Smooth muscle cell (in vitro differentiated cells): ENCODE measurements at regions not wholly inside any gene's neighbourhood (a gene's known extent, or its start where the extent isn't known, plus 50 kb on each side); places are given as distances from the start of the nearest gene placed in this dataset.

Experiments used
- DNase-seq: peaks from one replicate; lab custom pipeline; 2025; ENCODE audit not compliant: unreplicated experiment; lab: John Stamatoyannopoulos, UW
- H2AFZ ChIP-seq: fragments of 200-600 bp; sonication (generic); 2 replicates; pipeline ENCODE4 v1.6.0; 2016; ENCODE audit warnings: antibody characterized with exemption, low read depth, mild to moderate bottlenecking
- H3F3A ChIP-seq: fragments of 200-600 bp; sonication (generic); 2 replicates; pipeline ENCODE4 v1.6.0; 2017; ENCODE audit warnings: antibody characterized with exemption, low read depth
- H3K27ac ChIP-seq: fragments of 200-600 bp; sonication (generic); 2 replicates; pipeline ENCODE4 v1.5.1; 2016; ENCODE audit warnings: low read depth, mild to moderate bottlenecking
- H3K27me3 ChIP-seq: fragments of 200-600 bp; sonication (generic); 2 replicates; pipeline ENCODE4 v1.6.1; 2016; ENCODE audit warnings: low read depth, mild to moderate bottlenecking
- H3K36me3 ChIP-seq: fragments of 200-600 bp; sonication (generic); 2 replicates; pipeline ENCODE4 v1.5.1; 2016; ENCODE audit warnings: low read depth
- H3K4me1 ChIP-seq: fragments of 200-600 bp; sonication (generic); 2 replicates; pipeline ENCODE4 v1.5.1; 2016; ENCODE audit warnings: low read depth
- H3K4me2 ChIP-seq: fragments of 200-600 bp; sonication (generic); 2 replicates; pipeline ENCODE4 v1.6.0; 2016; ENCODE audit warnings: mild to moderate bottlenecking
- H3K4me3 ChIP-seq: fragments of 200-600 bp; sonication (generic); 2 replicates; pipeline ENCODE4 v1.5.1; 2016; ENCODE audit warnings: mild to moderate bottlenecking
- H3K79me2 ChIP-seq: fragments of 200-600 bp; sonication (generic); 2 replicates; pipeline ENCODE4 v1.6.0; 2016; ENCODE audit warnings: low read depth, mild to moderate bottlenecking
- H3K9ac ChIP-seq: fragments of 200-600 bp; sonication (generic); 2 replicates; pipeline ENCODE4 v1.6.0; 2016; ENCODE audit warnings: low read depth
- H3K9me3 ChIP-seq: fragments of 200-600 bp; sonication (generic); replicated peaks from 2 replicates; pipeline ENCODE4 v1.5.1; 2016; ENCODE audit warnings: low read depth
- H4K20me1 ChIP-seq: fragments of 200-600 bp; sonication (generic); 2 replicates; pipeline ENCODE4 v1.6.0; 2016; ENCODE audit warnings: low read depth
- WGBS: methylation state at CpG from one replicate; pipeline ENCODE4 v1.1.7; 2016; ENCODE audit warnings: low lambda C conversion rate; 5-methylcytosine and 5-hydroxymethylcytosine counted together
- TF ChIP-seq, protein P1 (sequence below): fragments of 200-600 bp; sonication (generic); IDR thresholded peaks from 2 replicates; pipeline ENCODE4 v1.5.1; 2017; ENCODE audit warnings: borderline replicate concordance, mild to moderate bottlenecking, antibody characterized with exemption; ENCODE audit not compliant: insufficient read depth, poor library complexity, severe bottlenecking

DNA sequence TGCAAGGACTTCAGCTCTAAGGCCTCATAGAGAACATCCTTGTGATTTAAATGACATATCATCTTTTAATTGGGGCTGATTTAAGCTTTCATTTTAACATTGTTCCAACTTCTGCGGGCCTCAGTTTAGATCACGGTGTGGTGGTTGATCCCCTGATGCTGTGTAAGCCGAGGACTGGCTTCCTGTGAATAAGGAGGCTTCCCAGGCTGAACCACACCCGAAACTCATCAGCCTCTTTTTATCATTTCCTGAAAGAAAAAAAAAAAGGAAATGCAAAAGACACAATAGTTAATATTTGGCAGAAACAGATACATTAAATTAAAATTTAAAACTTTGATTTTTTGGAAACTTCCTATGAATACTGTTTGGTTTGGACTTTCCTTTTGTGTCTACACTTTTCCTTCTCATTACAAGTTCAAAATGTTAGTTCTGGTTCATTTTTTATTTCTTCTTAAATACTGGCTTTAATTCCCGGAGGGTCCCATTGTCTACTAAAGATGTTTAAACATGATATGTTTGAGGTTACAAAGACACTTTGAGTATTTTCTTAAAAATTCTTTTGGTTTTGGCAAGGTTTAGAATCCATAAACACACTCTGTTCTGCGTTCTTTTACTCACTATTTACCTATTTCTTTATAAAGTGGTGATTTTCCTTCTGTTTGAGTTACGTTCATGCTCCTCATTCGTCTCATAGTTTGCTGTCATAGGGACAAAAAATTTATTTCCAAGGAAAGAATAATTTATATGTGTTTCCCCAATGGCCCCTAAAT lies 230.0 kb upstream of the SULF2 start:
- H3K27me3 ChIP-seq: no peaks in the 10 kb centered on the region
- no peak overlapping the region for H3K9ac ChIP-seq
- no peaks in the 10 kb centered on the region for H4K20me1 ChIP-seq
- WGBS: 56% methylated on average over 8 of the region's 8 CpGs
- no peak overlapping the region for H3K4me3 ChIP-seq
- no peaks in the 10 kb centered on the region for H3K79me2 ChIP-seq
- H3K4me1 ChIP-seq: peaks cover 13% of the 10 kb centered on the region
- H3K27ac ChIP-seq: peak overlapping the region; percentile 87
- peak overlapping the region; percentile 64 for H3K4me2 ChIP-seq
- TF ChIP-seq, protein P1, sequence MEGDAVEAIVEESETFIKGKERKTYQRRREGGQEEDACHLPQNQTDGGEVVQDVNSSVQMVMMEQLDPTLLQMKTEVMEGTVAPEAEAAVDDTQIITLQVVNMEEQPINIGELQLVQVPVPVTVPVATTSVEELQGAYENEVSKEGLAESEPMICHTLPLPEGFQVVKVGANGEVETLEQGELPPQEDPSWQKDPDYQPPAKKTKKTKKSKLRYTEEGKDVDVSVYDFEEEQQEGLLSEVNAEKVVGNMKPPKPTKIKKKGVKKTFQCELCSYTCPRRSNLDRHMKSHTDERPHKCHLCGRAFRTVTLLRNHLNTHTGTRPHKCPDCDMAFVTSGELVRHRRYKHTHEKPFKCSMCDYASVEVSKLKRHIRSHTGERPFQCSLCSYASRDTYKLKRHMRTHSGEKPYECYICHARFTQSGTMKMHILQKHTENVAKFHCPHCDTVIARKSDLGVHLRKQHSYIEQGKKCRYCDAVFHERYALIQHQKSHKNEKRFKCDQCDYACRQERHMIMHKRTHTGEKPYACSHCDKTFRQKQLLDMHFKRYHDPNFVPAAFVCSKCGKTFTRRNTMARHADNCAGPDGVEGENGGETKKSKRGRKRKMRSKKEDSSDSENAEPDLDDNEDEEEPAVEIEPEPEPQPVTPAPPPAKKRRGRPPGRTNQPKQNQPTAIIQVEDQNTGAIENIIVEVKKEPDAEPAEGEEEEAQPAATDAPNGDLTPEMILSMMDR: no peak
- no peak overlapping the region for H2AFZ ChIP-seq
- H3K9me3 ChIP-seq: peaks cover 8% of the 10 kb centered on the region
- no peak for DNase-seq
- H3K36me3 ChIP-seq: no peaks in the 10 kb centered on the region
- peaks cover 9% of the 10 kb centered on the region for H3F3A ChIP-seq

GRCh38 chr20:48012401-48012974 lies 227.2 kb upstream of the SULF2 start:
- Histone ChIP-seq H3K4me3 (no peak overlapping the region), H3K27ac (no peak overlapping the region), H3K4me1 (peaks cover 9% of the 10 kb centered on the region), H3K9ac (no peak overlapping the region), H2AFZ (no peak overlapping the region), H4K20me1 (no peaks in the 10 kb centered on the region), H3F3A (peaks cover 9% of the 10 kb centered on the region), H3K27me3 (no peaks in the 10 kb centered on the region), H3K4me2 (no peak overlapping the region), H3K79me2 (no peaks in the 10 kb centered on the region), H3K9me3 (peaks cover 8% of the 10 kb centered on the region), H3K36me3 (no peaks in the 10 kb centered on the region)
- TF ChIP-seq, protein P1: peak; percentile 33
- DNase-seq: no peak
- WGBS: 13% methylated on average over 2 of the region's 2 CpGs

DNA sequence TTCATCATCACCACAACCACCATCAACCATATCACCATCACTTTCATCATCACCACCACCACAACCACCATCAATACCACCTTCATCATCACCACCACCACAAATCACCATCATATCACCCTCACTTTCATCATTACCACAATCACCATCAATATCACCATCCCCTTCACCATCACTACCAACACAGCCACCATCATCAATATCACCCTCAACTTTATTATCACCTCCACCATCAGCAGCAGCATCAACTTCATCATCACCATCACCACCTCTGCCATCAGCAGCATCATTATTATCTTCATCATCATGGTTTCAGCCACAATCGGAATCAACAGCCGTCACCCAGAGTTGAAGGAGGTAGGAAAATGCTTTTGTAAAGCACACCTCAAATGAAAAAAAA lies 225.7 kb upstream of the SULF2 start:
- H3K9ac ChIP-seq: no peak overlapping the region
- peaks cover 8% of the 10 kb centered on the region for H3K9me3 ChIP-seq
- H3K27ac ChIP-seq: no peak overlapping the region
- no peaks in the 10 kb centered on the region for H3K27me3 ChIP-seq
- H4K20me1 ChIP-seq: no peaks in the 10 kb centered on the region
- H2AFZ ChIP-seq: no peak overlapping the region
- H3K4me3 ChIP-seq: no peak overlapping the region
- no peaks in the 10 kb centered on the region for H3K36me3 ChIP-seq
- WGBS: 98% methylated on average over 2 of the region's 2 CpGs
- TF ChIP-seq, protein P1: no peak
- DNase-seq: no peak
- peaks cover 9% of the 10 kb centered on the region for H3F3A ChIP-seq
- no peaks in the 10 kb centered on the region for H3K79me2 ChIP-seq
- H3K4me1 ChIP-seq: peaks cover 9% of the 10 kb centered on the region
- H3K4me2 ChIP-seq: no peak overlapping the region
